Activated CD4-positive, alpha-beta T cell treated with anti-CD3 and anti-CD28 coated beads, Interleukin-2, amount 10 ng/mL, durations not matched to agents 24 days and 14 days (primary cell): ENCODE measurements at regions not wholly inside any gene's neighbourhood (a gene's known extent, or its start where the extent isn't known, plus 50 kb on each side); places are given as distances from the start of the nearest gene placed in this dataset.

Experiments
- DNase-seq: peaks from one replicate; pipeline ENCODE4 v3.0.0; 2022
- H3K27ac Mint-ChIP-seq: one replicate; pipeline ENCODE4 v1.8.0; 2022; ENCODE audit warnings: mild to moderate bottlenecking, mixed read lengths
- H3K27me3 Mint-ChIP-seq: one replicate; pipeline ENCODE4 v1.8.0; 2022; ENCODE audit warnings: mixed read lengths
- H3K36me3 Mint-ChIP-seq: one replicate; pipeline ENCODE4 v1.8.0; 2022; ENCODE audit warnings: low read depth, mild to moderate bottlenecking, mixed read lengths
- H3K4me1 Mint-ChIP-seq: one replicate; pipeline ENCODE4 v1.8.0; 2021; ENCODE audit warnings: mixed read lengths
- H3K4me3 Mint-ChIP-seq: one replicate; pipeline ENCODE4 v1.8.0; 2022; ENCODE audit warnings: mild to moderate bottlenecking, moderate library complexity, mixed read lengths
- H3K9me3 Mint-ChIP-seq: one replicate; pipeline ENCODE4 v1.8.0; 2021; ENCODE audit warnings: mixed read lengths
- intact Hi-C: fragments of 100-400 bp; cut with micrococcal nuclease; formaldehyde crosslinking; loops from one replicate; pipeline ENCODE4 v1.15.1; 2023

DNA sequence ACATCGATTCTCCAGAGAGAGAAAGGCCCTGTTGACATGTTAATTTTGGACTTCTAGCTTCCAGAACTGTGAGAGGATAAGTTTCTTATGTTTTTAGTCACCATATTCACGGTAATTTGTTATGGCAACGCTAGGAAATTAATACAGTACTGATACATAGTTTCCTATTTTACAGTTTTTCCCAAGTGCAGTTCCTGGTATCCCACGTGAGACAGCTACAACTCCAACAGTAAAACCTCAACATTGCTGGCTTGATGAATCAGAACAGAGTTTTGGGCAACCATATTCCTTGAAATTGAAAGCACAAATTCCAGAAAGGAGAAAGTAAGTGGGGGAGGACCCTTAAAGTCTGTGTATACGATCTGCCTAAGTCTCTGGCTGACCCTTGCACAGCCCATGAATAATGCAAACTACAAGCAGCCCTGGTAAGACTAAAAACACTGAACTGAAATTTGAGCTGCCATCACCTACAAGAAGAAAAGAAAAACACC, 505.1 kb upstream of the NRSN1 start:
- H3K9me3 Mint-ChIP-seq = peaks cover 4% of the 10 kb centered on the region
- no peaks in the 10 kb centered on the region for H3K27me3 Mint-ChIP-seq
- H3K27ac Mint-ChIP-seq = no peak overlapping the region
- H3K4me1 Mint-ChIP-seq = no peaks in the 10 kb centered on the region
- H3K36me3 Mint-ChIP-seq = no peaks in the 10 kb centered on the region
- DNase-seq = no peak
- H3K4me3 Mint-ChIP-seq = no peak overlapping the region
- intact Hi-C loops = no loop called here

DNA sequence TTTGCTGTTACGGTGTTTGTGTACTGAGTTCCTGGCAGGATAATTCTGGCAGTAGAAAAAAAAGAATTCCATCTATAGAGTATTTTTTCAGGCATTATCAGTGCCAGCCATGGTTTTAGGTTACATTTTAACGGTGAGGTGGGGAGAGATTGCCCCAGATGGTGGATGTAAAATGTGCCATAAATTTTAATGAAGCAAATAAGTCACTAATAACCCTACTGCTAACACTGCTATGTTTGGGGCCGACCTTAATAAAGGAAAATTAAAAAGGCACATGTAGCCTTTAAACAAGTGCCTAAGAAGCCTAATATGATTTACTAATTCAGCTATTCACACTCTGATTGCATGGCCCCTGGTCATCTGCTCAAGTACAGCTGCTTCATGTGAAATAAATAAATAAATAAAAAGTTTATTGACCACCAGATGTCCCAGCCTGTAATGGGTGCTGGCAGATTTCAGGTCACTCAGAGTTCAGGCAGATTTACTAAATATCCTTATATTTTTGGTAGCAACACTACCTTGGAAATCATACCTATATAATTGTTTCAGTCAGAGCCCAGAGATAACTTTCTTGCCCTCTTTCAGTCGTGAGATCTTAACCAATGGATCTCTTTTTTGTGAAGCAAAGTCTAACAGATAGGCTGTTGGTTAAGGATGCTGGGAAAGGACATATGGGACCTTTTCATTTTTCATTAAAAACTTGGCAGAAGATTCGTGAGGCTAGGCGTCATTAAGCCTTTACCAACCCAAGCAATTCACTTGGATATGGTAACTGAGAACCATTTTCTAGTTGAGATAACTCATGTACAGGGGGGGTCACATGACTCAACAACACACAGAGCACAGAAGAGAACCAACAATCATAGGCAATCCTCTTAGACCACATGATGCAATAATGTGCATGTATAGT, 495.0 kb upstream of the NRSN1 start:
- H3K4me3 Mint-ChIP-seq = no peak overlapping the region
- H3K9me3 Mint-ChIP-seq = no peaks in the 10 kb centered on the region
- no peaks in the 10 kb centered on the region for H3K4me1 Mint-ChIP-seq
- no peaks in the 10 kb centered on the region for H3K36me3 Mint-ChIP-seq
- no peak overlapping the region for H3K27ac Mint-ChIP-seq
- H3K27me3 Mint-ChIP-seq = no peaks in the 10 kb centered on the region
- DNase-seq = no peak
- intact Hi-C loops = no loop called here

DNA sequence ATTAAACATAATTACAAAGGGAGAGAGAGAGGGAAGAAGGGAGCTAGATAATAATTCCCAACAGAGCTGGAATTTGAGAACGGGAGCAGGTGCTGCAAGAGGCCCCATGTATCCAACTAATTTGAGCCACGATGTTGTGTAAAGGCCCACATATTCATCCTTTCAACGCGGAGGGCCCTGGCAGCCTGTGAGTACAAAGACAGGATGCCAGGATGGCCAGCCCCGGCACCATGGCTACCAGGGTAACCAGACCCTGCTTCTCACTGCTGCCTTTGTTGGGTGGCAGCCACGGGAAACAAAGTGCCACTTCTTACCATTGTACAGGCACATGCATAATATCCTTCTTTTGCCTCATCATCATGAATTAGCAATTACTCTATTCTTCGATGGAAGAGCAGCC, 492.0 kb upstream of the NRSN1 start:
- Mint-ChIP-seq H3K4me3 (no peak overlapping the region), H3K36me3 (no peaks in the 10 kb centered on the region), H3K9me3 (no peaks in the 10 kb centered on the region)

DNA sequence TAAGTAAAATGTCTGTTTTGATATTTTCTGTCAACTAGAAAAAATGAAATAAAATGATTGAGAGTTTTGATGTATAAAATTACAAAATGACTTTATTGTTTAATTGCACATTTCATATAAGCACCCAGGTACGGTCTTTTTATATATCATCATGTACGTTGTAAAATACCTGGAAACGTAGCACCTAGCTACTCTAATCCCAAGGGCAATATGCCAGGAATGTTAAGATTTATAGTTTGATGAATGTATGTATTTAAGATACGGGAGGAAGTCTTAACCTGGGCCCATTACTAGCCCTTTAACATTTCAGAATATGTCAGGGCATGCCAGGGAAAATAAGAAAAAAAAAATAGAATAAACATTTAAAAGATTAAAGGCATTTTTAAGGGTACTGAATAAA, 490.9 kb upstream of the NRSN1 start:
- no peak for DNase-seq
- H3K27me3 Mint-ChIP-seq = no peaks in the 10 kb centered on the region
- intact Hi-C loops = no loop called here
- no peak overlapping the region for H3K4me3 Mint-ChIP-seq
- H3K27ac Mint-ChIP-seq = no peak overlapping the region
- no peaks in the 10 kb centered on the region for H3K4me1 Mint-ChIP-seq
- H3K36me3 Mint-ChIP-seq = no peaks in the 10 kb centered on the region
- no peaks in the 10 kb centered on the region for H3K9me3 Mint-ChIP-seq

More for the DNA sequence above, 492.0 kb upstream of the NRSN1 start:
- Mint-ChIP-seq H3K27me3 (no peaks in the 10 kb centered on the region), H3K4me1 (no peaks in the 10 kb centered on the region), H3K27ac (no peak overlapping the region)
- intact Hi-C loops = no loop called here
- no peak for DNase-seq

DNA sequence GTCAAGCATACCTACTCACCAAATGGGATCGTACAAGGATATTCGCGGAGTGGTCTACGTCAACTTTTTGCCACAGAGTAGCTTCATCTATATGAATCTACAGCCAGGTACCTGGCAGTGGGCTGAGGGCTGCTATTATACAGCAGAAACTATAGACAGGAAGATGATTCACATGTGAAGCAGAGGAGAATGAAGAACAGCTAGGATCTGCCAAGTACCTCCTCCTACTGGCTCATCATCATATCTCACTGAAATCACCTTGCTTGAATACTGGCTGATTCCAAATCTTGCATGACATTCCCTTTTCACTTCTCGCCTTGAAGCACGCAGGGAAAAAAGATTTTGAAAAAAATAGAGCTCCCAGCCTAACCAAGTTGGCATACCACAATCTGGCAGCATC, 488.7 kb upstream of the NRSN1 start:
- no peak overlapping the region for H3K4me3 Mint-ChIP-seq
- no peaks in the 10 kb centered on the region for H3K9me3 Mint-ChIP-seq
- no peaks in the 10 kb centered on the region for H3K36me3 Mint-ChIP-seq
- H3K27me3 Mint-ChIP-seq = no peaks in the 10 kb centered on the region
- no peak overlapping the region for H3K27ac Mint-ChIP-seq
- intact Hi-C loops = no loop called here
- H3K4me1 Mint-ChIP-seq = no peaks in the 10 kb centered on the region
- no peak for DNase-seq

DNA sequence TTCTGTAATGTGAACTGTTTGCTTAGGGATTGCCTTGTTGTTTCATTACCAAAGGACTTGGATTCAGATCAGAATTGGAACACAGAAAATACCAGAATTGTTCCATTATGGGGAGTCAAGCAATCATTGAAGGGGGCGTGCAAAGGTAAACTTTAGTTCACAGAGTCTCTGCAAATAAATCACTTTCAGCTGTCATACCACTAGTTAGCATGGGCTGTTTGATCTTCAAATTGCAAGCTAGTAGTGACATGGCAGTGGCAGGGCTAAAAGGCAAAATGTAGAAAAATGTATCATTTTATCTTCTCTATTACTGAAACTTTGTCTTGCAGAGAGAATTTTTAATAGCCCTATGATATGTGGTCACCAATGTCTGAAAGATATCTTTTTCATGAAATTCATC, 483.2 kb upstream of the NRSN1 start:
- intact Hi-C loops = no loop called here
- H3K4me3 Mint-ChIP-seq = no peak overlapping the region
- no peaks in the 10 kb centered on the region for H3K27me3 Mint-ChIP-seq

DNA sequence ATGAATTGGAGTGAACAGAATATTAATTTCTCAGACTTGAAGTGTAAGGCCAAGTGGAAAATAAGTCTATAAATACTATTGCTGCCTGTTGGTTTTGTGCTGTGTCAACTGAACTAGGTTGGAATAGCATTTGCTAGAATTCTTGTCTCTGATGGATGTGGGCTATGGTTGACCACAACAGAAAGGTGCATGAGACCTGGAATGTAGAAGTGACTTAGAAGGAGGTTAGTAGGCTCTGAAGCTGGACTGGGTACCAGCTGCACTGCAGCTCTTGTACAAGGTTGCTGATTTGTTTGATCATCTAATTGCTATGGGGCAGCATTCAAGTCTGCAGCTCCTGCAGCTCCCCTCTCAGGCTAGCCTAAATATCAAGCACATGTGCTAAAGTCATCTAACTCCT, 479.0 kb upstream of the NRSN1 start:
- Mint-ChIP-seq H3K9me3 (no peaks in the 10 kb centered on the region), H3K36me3 (no peaks in the 10 kb centered on the region), H3K27me3 (no peaks in the 10 kb centered on the region), H3K4me3 (no peak overlapping the region), H3K4me1 (no peaks in the 10 kb centered on the region), H3K27ac (no peak overlapping the region)
- intact Hi-C loops = no loop called here
- DNase-seq = no peak

More for the DNA sequence above, 483.2 kb upstream of the NRSN1 start:
- Mint-ChIP-seq H3K36me3 (no peaks in the 10 kb centered on the region), H3K4me1 (no peaks in the 10 kb centered on the region), H3K27ac (no peak overlapping the region), H3K9me3 (no peaks in the 10 kb centered on the region)
- no peak for DNase-seq

DNA sequence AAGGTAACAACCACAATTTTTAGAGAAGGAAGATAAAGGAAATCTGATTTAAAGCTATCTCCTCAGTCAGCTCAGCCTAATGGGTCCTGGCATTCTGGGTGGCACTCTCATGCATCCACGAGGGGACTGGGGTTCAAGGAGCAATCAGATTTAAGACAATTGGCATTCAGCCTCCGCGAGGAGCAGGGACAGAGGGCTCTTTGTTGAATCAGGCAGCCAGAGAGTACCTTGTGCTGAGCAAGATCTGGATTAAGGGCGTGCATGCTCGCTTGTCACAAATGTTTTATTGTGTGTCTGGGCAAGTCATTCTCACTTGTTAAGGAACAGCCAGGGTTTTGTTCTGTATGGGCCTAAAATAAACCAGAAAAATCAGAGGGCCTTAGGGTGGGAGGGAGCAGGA, 475.3 kb upstream of the NRSN1 start:
- H3K4me3 Mint-ChIP-seq = no peak overlapping the region
- H3K4me1 Mint-ChIP-seq = no peaks in the 10 kb centered on the region
- no peak for DNase-seq
- no peak overlapping the region for H3K27ac Mint-ChIP-seq
- no peaks in the 10 kb centered on the region for H3K27me3 Mint-ChIP-seq
- intact Hi-C loops = no loop called here
- H3K9me3 Mint-ChIP-seq = no peaks in the 10 kb centered on the region
- no peaks in the 10 kb centered on the region for H3K36me3 Mint-ChIP-seq

DNA sequence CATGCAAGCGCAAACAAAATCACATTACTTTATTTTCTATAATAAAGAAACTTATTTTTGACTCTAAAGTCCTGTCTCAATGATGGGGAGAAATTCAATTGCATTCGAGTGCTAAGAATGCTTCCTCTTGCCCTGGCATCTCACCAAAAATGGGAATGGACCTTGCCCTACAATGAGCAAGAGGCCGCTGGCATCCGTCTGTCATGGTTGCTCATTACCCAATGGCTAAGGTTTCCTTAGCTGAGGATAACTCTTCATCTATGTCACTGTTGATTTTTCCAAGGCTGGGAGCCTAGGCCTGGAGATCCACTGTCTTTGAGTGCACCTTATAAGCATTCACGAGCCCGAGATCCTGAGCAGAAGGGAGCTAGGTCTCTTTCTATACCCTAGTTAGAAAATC, 471.3 kb upstream of the NRSN1 start:
- no peak for DNase-seq
- Mint-ChIP-seq H3K4me1 (no peaks in the 10 kb centered on the region), H3K9me3 (no peaks in the 10 kb centered on the region), H3K27ac (no peak overlapping the region), H3K36me3 (no peaks in the 10 kb centered on the region), H3K4me3 (no peak overlapping the region), H3K27me3 (no peaks in the 10 kb centered on the region)
- intact Hi-C loops = no loop called here

DNA sequence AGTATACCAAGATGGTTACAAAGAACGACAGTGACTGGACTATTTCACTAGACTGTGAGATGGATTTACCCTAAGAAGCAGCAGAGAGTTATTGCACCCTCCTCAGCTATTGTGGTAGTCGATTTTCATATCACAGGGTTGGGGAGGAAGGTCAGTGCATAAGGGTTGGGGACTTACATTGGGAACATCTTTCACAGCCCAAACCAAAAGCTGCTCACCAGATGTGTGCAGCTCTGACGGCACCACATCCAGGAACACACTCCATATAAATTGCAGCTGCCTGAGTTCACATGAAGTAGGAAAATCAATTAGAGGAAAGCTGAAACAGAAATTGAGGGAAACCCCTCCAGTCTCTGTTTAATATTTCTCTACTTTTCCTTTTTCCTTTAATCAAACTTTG, 470.5 kb upstream of the NRSN1 start:
- H3K4me1 Mint-ChIP-seq = no peaks in the 10 kb centered on the region
- no peak overlapping the region for H3K4me3 Mint-ChIP-seq
- no peaks in the 10 kb centered on the region for H3K36me3 Mint-ChIP-seq
- H3K9me3 Mint-ChIP-seq = no peaks in the 10 kb centered on the region
- no peaks in the 10 kb centered on the region for H3K27me3 Mint-ChIP-seq
- no peak overlapping the region for H3K27ac Mint-ChIP-seq
- intact Hi-C loops = no loop called here
- no peak for DNase-seq

DNA sequence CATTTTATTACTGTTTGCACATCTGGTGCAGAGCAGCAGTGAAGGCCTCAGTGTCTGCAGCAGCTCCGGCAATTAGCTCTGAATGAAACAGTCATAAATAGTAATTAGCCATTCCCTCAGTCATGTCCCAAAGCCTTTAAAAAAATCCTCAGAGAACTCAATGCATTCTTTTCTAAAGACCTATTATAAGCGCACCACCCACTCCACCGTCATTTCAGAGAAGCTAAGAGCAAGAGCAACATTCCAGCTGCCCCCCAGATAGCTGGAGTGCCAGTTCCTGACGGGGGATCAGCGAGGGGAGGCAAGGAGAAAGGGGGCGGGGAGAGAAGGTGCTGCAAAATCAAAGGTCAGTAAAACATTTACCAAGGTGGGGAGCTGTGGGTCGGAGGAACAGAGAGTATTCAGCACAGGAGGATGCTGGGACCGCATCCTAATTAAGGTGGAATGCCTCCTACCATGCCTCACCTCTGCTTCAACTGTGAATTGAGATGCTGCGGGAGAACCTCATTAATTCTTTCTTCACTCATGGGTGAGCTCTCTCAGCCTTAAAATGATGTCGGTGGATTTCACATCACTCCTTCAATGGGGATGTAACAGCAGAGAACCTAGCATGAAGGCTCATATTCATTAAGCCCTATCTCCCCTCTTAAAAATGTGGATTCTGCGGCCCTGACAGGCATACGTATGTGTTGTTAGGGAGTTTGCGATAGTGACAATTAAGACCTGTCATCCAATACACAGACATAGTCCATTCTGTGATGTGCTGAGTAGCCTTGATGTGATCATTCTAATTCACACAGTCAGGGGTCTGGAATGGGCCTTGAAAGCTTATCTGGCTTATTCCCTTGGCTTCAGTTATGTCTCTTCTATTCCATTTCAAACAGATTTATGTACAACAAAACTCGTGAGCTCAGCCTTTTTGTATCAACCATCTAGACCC, 469.5 kb upstream of the NRSN1 start:
- intact Hi-C loops = no loop called here
- Mint-ChIP-seq H3K27me3 (no peaks in the 10 kb centered on the region), H3K27ac (no peak overlapping the region), H3K4me1 (no peaks in the 10 kb centered on the region), H3K4me3 (no peak overlapping the region), H3K36me3 (no peaks in the 10 kb centered on the region), H3K9me3 (no peaks in the 10 kb centered on the region)
- no peak for DNase-seq

DNA sequence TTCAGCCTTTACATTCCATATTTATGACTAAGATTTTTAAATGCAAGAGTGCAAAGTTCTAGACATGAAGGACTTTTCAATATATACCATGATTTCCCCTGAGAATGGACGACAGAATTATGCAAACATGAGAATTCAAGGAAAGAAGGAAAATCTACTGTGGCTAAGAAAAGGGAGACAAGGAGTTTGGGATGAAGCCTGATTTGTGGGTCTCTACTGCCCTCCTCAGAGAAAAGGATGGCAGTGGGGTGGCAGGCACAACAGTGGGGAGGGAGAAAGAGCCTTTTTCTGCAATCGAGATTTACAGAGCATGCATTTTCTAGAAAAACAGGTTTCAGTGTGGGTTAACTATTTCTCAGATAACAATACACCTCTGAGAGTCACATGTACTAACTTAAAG, 466.9 kb upstream of the NRSN1 start:
- Mint-ChIP-seq H3K4me3 (no peak overlapping the region), H3K27ac (no peak overlapping the region), H3K4me1 (no peaks in the 10 kb centered on the region), H3K36me3 (no peaks in the 10 kb centered on the region), H3K27me3 (no peaks in the 10 kb centered on the region), H3K9me3 (no peaks in the 10 kb centered on the region)
- intact Hi-C loops = no loop called here
- DNase-seq = no peak

DNA sequence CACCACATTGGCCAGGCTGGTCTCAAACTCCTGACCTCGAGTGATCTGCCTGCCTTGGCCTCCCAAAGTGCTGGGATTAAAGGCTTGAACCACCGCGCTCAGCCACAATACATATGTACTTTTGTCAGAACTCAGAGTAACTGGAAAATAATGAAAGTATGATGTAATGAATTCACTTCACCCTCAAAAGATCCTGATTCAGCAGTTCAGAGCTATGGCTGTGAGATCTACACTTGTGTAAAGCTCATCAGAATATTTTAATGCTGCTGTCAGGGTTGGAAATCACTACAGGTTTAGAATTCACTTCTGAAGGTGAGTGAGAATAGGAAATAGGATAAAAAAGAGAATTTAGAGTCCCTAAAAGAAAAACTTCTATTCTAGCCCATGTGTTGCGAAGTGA, 464.5 kb upstream of the NRSN1 start:
- peaks cover 3% of the 10 kb centered on the region for H3K9me3 Mint-ChIP-seq
- DNase-seq = no peak
- H3K27ac Mint-ChIP-seq = no peak overlapping the region
- no peaks in the 10 kb centered on the region for H3K27me3 Mint-ChIP-seq
- H3K36me3 Mint-ChIP-seq = no peaks in the 10 kb centered on the region
- no peak overlapping the region for H3K4me3 Mint-ChIP-seq
- intact Hi-C loops = no loop called here
- H3K4me1 Mint-ChIP-seq = no peaks in the 10 kb centered on the region

DNA sequence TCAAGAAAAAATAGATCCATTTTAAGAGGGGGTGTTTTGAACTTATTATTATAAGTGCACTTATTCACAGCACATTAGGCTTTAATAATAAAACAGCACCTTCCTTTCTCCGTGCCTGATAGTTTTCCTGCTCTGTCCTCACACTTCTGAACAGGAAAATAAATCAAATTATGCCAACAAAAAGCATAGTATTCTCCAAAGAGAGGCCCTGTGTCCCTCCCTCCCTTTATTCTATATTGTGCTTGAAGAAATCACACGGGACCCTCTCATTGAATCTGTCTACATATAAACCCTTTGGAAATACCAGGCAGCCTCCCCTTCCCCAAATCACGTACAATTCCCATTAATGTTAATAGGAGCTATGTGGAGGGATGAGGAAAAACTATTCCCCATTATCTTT, 462.9 kb upstream of the NRSN1 start:
- no peak for DNase-seq
- Mint-ChIP-seq H3K27me3 (no peaks in the 10 kb centered on the region), H3K4me3 (no peak overlapping the region), H3K27ac (no peak overlapping the region), H3K9me3 (peaks cover 5% of the 10 kb centered on the region), H3K36me3 (no peaks in the 10 kb centered on the region), H3K4me1 (no peaks in the 10 kb centered on the region)
- intact Hi-C loops = no loop called here
